GM12878 (cell line): ENCODE measurements at regions not wholly inside any gene's neighbourhood (a gene's known extent, or its start where the extent isn't known, plus 50 kb on each side); places are given as distances from the start of the nearest gene placed in this dataset.

Experiments used
- ATAC-seq: fragments of 200-7000 bp; cut with Tn5 transposase; 3 replicates; pipeline ENCODE4 v1.9.1; 2020; ENCODE audit warnings: mild to moderate bottlenecking, moderate library complexity
- BruUV-seq: library from RNA; stranded (reverse); fragments of 400-500 nt; replicated peaks from 2 replicates; lab custom pipeline; 2021; lab: Mats Ljungman, UMichigan
- CTCF ChIA-PET: fragments of 300-600 bp; sonication (Branson Sonifier 250); formaldehyde crosslinking; extraction: SDS; loops from one replicate; lab custom pipeline; 2021; ENCODE audit warnings: inconsistent platforms; lab: Yijun Ruan, JAX
- POLR2A ChIA-PET: fragments of 350-600 bp; formaldehyde crosslinking; extraction: SDS; loops from one replicate; lab custom pipeline; 2021; ENCODE audit warnings: inconsistent platforms; lab: Charles Lee
- RAD21 ChIA-PET: fragments of 300-600 bp; sonication (Branson Sonifier 250); formaldehyde crosslinking; loops from one replicate; lab custom pipeline; 2023; ENCODE audit warnings: antibody characterized with exemption; ENCODE audit not compliant: unreplicated experiment; lab: Charles Lee
- SMC1A ChIA-PET: fragments of 300-600 bp; sonication (Branson Sonifier 250); formaldehyde crosslinking; loops from one replicate; lab custom pipeline; 2023; ENCODE audit not compliant: unreplicated experiment, uncharacterized antibody; lab: Charles Lee
- DNase-seq: peaks from one replicate; pipeline ENCODE4 v3.0.0-alpha.2; 2011; ENCODE audit warnings: low read depth, low spot score
- FAIRE-seq: peaks from 3 replicates; lab custom pipeline; 2011; peaks lifted over from hg19 to GRCh38; lab: Jason Lieb, UNC
- H2AFZ ChIP-seq: 2 replicates; pipeline ENCODE4 v1.6.0; 2011; ENCODE audit warnings: low read depth, low read length, control low read depth; ENCODE audit not compliant: control insufficient read depth
- H3K27ac ChIP-seq: 2 replicates; pipeline ENCODE4 v1.5.1; 2011; ENCODE audit warnings: control low read depth; ENCODE audit not compliant: control insufficient read depth, insufficient read depth
- H3K27me3 ChIP-seq, 2 experiments: replicated peaks in 1 of 2; 2 replicates each; pipeline versions ENCODE4 v1.6.0 to v1.6.1; 2011; ENCODE audit warnings: low read length in 1 of 2; ENCODE audit not compliant: control insufficient read depth in 2 of 2, insufficient read depth in 2 of 2
- H3K36me3 ChIP-seq, 2 experiments: 2 replicates each; pipeline ENCODE4 v1.5.1; 2011; ENCODE audit warnings: low read length in 1 of 2; ENCODE audit not compliant: control insufficient read depth in 2 of 2, insufficient read depth in 2 of 2
- H3K4me1 ChIP-seq: 2 replicates; pipeline ENCODE4 v1.6.1; 2011; ENCODE audit warnings: mild to moderate bottlenecking, low read length, moderate library complexity, mixed read lengths; ENCODE audit not compliant: control insufficient read depth, insufficient read depth
- H3K4me2 ChIP-seq: 2 replicates; pipeline ENCODE4 v1.6.0; 2011; ENCODE audit warnings: control low read depth; ENCODE audit not compliant: control insufficient read depth, insufficient read depth
- H3K4me3 ChIP-seq: fragments of 200-600 bp; sonication (generic); 2 replicates; pipeline ENCODE4 v1.5.1; 2016
- H3K79me2 ChIP-seq: 2 replicates; pipeline ENCODE4 v1.6.0; 2011; ENCODE audit warnings: low read length; ENCODE audit not compliant: control insufficient read depth, insufficient read depth
- H3K9ac ChIP-seq: 2 replicates; pipeline ENCODE4 v1.8.0; 2011; ENCODE audit warnings: low read length, control low read depth, mixed read lengths; ENCODE audit not compliant: control insufficient read depth, insufficient read depth
- H3K9me3 ChIP-seq: replicated peaks from 3 replicates; pipeline ENCODE4 v1.5.1; 2011; ENCODE audit warnings: mild to moderate bottlenecking, low read length; ENCODE audit not compliant: control insufficient read depth, insufficient read depth
- H4K20me1 ChIP-seq: 2 replicates; pipeline ENCODE4 v1.6.0; 2011; ENCODE audit not compliant: control insufficient read depth, insufficient read depth
- BCLAF1 ChIP-seq: fragments of 450-650 bp; IDR thresholded peaks from 2 replicates; pipeline ENCODE4 v1.6.1; 2017; ENCODE audit warnings: antibody characterized with exemption, mild to moderate bottlenecking, moderate library complexity
- E2F4 ChIP-seq: IDR thresholded peaks from 2 replicates; pipeline ENCODE4 v1.6.1; 2012; ENCODE audit warnings: low read depth, low read length, improper control_type of control experiment
- E4F1 ChIP-seq: fragments of 450-650 bp; IDR thresholded peaks from 2 replicates; pipeline ENCODE4 v1.6.1; 2018; ENCODE audit warnings: borderline replicate concordance, mild to moderate bottlenecking; ENCODE audit not compliant: partially characterized antibody
- EGR1 ChIP-seq, 2 experiments: IDR thresholded peaks; 1 replicate in 1 of 2; 2 replicates in 1 of 2; pipeline ENCODE4 v1.6.1; 2011 to 2012; ENCODE audit warnings: low read depth in 2 of 2, low read length in 2 of 2, borderline replicate concordance in 1 of 2, mild to moderate bottlenecking in 1 of 2, moderate library complexity in 1 of 2
- FOS ChIP-seq: IDR thresholded peaks from 3 replicates; pipeline ENCODE4 v1.6.1; 2011; ENCODE audit warnings: borderline replicate concordance; ENCODE audit not compliant: insufficient read length; ENCODE audit errors: extremely low read depth
- RELB ChIP-seq: fragments of 450-650 bp; IDR thresholded peaks from 2 replicates; pipeline ENCODE4 v1.6.1; 2017; ENCODE audit warnings: low read depth, mild to moderate bottlenecking, moderate library complexity
- SIN3A ChIP-seq: IDR thresholded peaks from 2 replicates; pipeline ENCODE4 v1.6.1; 2012; ENCODE audit warnings: low read depth, low read length, improper control_type of control experiment
- SKIL ChIP-seq: fragments of 450-650 bp; IDR thresholded peaks from 2 replicates; pipeline ENCODE4 v1.6.1; 2017; ENCODE audit warnings: mild to moderate bottlenecking, low read depth, inconsistent platforms; ENCODE audit not compliant: poor library complexity, severe bottlenecking
- SMAD1 ChIP-seq: fragments of 450-650 bp; IDR thresholded peaks from 2 replicates; pipeline ENCODE4 v1.6.1; 2018; ENCODE audit warnings: mild to moderate bottlenecking, low read depth; ENCODE audit not compliant: partially characterized antibody
- STAT3 ChIP-seq: IDR thresholded peaks from 2 replicates; pipeline ENCODE4 v1.6.1; 2011; ENCODE audit warnings: low read depth, low read length, improper control_type of control experiment
- TAF1 ChIP-seq: IDR thresholded peaks from 2 replicates; pipeline ENCODE4 v1.6.1; 2011; ENCODE audit warnings: mild to moderate bottlenecking, low read depth, low read length, borderline replicate concordance
- ZSCAN29 ChIP-seq: fragments of 450-650 bp; IDR thresholded peaks from 2 replicates; pipeline ENCODE4 v1.6.1; 2017; ENCODE audit warnings: mild to moderate bottlenecking, moderate library complexity
- WGBS: methylation state at CpG from one replicate; pipeline ENCODE4 v1.1.6; 2016; ENCODE audit warnings: low lambda C conversion rate; ENCODE audit not compliant: insufficient replicate concordance, insufficient coverage; ENCODE audit errors: missing lambda C conversion rate; 5-methylcytosine and 5-hydroxymethylcytosine counted together
- in situ Hi-C: fragments of 300-500 bp; cut with MboI; formaldehyde crosslinking; loops from 9 replicates; pipeline ENCODE4 v1.14.3; 2018; ENCODE audit warnings: mixed read lengths
- intact Hi-C: fragments of 100-400 bp; cut with micrococcal nuclease; formaldehyde crosslinking; loops from one replicate; pipeline ENCODE4 v1.14.2; 2022; ENCODE audit not compliant: unreplicated experiment

GRCh38 chr5:143657647-143658285, 154.2 kb upstream of the HMHB1 start:
- Histone ChIP-seq H3K4me3 (no peak overlapping the region), H3K9ac (no peak overlapping the region), H3K36me3 (no peaks in the 10 kb centered on the region), H3K4me2 (no peak overlapping the region), H3K9me3 (no peaks in the 10 kb centered on the region; the same call in 2 of the 3 replicates), H3K27me3 (no peaks in the 10 kb centered on the region), H3K79me2 (no peaks in the 10 kb centered on the region), H3K27ac (no peak overlapping the region), H2AFZ (no peak overlapping the region), H4K20me1 (no peaks in the 10 kb centered on the region), H3K4me1 (no peaks in the 10 kb centered on the region)
- FAIRE-seq (no peak), DNase-seq (no peak), ATAC-seq (no peak)
- WGBS: 79% methylated on average over 3 of the region's 3 CpGs
- BruUV-seq: no TSS peak
- CTCF ChIA-PET: interaction anchor here (1.3 kb wide), 1 partner anchor 12 kb away, joined by 4 read pairs; no protein-coding TSS in a partner anchor
- RAD21 ChIA-PET: no interaction called here
- POLR2A ChIA-PET: no interaction called here
- intact Hi-C loops: no loop called here
- SMC1A ChIA-PET: interaction anchor here (0.6 kb wide), 1 partner anchor 222 kb away, joined by 3 read pairs; no protein-coding TSS in a partner anchor
- in situ Hi-C loops: no loop called here
- no peak for TF ChIP-seq EGR1 (IDR thresholded peaks at IDR 0.05; ENCODE audit: borderline replicate concordance in 1 of 2, low read depth in 2 of 2, low read length in 2 of 2)
- no peak for TF ChIP-seq E2F4
- TF ChIP-seq TAF1: no peak
- TF ChIP-seq RELB: no peak
- TF ChIP-seq FOS: no peak
- TF ChIP-seq ZSCAN29: no peak
- TF ChIP-seq SKIL: no peak
- TF ChIP-seq SMAD1: no peak
- TF ChIP-seq BCLAF1: no peak
- TF ChIP-seq SIN3A: no peak
- no peak for TF ChIP-seq E4F1
- TF ChIP-seq STAT3: no peak
